NOMO-1 (cell line): ENCODE measurements at regions not wholly inside any gene's neighbourhood (a gene's known extent, or its start where the extent isn't known, plus 50 kb on each side); places are given as distances from the start of the nearest gene placed in this dataset.
A peak's percentile ranks its signal among the peaks of the same experiment; 100 is the strongest.
"Not testable (repeated sequence)": the region's sequence is repeated elsewhere in the genome, so short reads cannot be mapped to it uniquely, and the experiment has no call there.

Source experiments
- DNase-seq, 2 experiments: peaks; one replicate each; lab custom pipeline; 2025; ENCODE audit not compliant: unreplicated experiment in 2 of 2; lab: John Stamatoyannopoulos, UW

- peak in 1 of 2 experiments; percentile 1 for DNase-seq
These were observed 601.9 kb downstream of the HTR1B start for GRCh38 chr6:76861403-76861802.

- no peak for DNase-seq
These were observed 607.2 kb downstream of the HTR1B start for GRCh38 chr6:76856065-76856464.

DNA sequence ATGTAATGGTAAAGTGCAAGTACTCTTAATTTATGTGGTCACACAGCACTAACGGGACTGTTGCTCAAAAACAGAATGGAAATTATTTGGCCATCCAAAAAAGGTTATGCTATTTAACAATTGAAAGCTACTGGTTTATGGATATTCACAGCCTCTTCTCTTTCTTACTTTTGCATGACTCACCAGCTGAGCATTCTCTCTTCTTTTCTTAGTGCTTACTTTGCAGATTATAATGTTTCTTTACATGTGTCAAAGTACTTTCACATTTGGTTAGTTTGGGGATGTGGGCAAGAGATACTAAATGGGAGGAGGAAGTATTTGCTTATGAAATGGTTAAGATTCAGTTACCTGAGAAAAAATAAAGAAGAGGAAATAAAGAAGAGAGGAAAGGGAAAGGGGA, 610.5 kb downstream of the HTR1B start:
- no peak for DNase-seq

DNA sequence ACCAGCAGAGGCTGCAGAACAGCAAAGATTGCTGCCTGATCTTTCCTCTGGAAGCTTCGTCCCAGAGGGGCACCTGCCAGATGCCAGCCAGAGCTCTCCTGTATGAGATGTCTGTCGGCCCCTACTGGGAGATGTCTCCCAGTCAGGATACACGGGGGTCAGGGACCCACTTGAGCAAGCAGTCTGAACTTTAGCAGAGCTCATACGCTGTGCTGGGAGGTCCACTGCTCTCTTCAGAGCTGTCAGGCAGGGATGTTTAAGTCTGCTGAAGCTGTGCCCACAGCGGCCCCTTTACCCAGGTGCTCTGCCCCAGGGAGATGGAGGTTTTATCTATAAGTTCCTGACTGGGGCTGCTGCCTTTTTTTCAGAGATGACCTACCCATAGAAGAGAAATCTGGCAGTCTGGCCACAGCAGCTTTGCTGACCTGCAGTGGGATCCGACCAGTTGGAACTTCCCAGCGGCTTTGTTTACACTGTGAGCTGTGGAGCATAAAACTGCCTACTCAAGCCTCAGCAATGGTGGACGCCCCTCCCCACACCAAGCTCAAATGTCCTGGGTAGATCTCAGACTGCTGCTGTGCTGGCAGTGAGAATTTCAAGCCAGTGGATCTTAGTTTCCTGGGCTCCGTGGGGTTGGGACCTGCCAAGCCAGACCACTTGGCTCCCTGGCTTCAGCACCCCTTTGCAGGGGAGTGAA, 613.9 kb downstream of the HTR1B start:
- not testable (repeated sequence) for DNase-seq

DNA sequence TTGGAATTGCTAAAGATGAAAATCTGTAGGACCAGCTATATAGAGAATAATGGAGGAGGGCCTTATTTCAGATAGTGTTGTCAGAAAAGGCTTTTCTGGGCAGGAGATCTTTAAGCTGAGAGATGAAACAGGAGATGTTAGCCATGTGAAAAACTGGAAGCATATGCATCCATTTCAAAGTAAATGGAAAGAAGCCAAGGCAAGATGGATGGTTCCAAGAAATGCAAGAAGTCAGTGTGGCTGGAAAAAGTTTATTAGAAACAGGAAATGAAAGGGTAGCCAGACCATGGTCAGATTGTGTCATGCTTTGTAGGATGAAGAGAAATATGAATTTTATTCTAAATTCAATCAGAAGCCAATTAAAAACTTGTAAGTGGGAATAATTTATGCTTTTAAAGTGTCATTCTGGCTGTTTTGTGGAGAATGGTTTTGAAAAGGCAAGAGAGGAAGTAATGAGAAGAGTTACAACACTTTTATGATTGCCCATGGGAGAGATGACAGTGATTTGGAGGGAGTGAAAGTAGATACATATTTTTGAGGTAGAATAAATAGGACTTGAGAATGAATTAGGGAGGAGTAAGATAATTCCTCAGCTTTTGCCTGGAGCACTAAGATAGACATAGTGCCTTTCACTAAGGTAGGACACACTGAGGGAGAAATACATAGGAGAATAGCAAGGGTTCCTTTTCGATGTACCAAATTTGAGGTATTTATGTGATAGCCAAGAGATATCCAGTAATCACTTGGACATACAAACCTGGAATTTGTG, 620.1 kb downstream of the HTR1B start:
- DNase-seq: no peak

- DNase-seq: no peak
These were observed 622.4 kb downstream of the HTR1B start for GRCh38 chr6:76840865-76841264.

DNA sequence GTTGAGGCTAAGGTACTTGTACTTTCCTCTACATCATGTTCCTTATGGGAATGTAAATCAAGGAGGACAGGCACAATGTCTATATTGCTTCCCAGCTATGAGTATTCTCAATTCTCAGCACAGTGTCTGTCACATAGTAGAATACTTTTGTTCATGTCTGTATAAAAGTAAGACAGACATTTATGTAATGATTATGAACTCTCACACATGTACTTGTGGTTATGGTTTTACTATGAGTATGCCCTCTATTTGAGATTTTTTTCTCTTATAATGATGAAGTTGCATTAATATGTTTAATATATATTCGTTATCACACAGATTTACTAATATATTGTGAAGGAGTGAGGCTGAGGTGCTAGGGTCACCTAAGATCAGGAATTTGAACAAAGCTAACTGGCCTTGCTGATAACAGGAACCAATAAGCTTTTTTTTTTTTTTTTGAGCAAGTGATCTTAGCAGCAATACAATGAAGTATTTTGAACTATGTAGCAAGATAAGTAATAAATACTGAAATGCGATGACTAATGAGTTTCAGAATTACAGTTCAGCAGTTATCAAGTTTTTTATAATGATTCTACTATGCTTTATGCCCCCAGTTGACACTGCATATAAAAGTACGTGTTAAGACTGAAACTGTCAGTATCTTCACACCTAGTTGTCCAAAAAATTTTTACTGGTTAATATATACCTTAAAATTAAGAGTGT, 623.1 kb downstream of the HTR1B start:
- DNase-seq: no peak

DNA sequence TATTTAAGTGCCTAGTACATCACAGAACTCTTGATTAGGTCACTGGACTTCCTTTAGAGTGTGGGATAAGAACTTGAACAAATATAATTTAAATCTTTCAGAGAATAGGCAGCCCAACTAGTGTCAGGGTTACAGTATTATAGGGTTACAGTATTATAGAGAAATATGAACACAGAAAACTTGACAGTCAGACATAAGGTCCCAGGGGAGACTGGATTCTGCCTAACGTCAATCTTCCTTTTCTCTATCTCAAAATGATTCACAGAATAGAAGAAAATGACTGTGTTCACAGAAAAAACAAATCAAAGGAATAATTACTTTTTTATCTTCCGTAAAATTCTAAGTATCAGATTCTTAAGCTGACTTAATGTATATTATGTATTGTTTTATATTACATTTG, 623.8 kb downstream of the HTR1B start:
- DNase-seq: no peak

DNA sequence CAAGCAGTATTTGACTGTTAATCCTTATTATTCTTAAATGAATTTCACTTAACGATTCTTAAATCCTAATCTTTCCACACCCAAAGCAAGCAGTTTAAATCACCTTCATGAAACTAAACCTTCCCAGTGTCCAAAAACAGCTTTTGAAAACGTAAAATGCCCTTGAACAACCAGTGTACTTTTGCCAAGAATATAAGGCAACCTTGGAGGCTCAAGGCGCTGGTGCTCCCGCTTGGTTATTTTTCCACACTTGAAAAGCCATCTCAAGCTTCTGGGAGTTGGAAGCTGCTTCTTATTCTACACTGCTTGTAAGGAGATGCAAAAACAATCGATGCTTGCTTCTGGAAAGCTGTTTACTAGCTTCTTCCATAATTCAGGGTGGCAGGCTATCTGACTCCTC, 625.7 kb downstream of the HTR1B start:
- no peak for DNase-seq

DNA sequence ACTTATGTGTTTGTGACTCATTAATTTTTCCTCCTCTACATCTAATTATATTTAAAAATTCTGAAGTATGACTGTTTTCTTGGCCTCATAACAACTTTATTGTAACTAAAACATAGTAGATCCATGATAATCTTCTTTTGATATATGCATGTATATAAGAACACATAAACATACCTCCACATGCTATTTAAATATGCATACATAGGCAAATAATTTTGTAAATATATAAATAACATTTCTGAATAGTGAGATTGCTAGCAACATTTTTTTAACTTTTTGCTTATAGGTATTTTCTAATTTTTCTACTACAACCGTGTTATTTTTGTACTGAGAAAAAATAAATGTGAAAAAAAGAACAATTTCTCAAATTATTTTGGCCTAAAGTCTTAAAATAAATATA, 627.6 kb downstream of the HTR1B start:
- no peak for DNase-seq

- no peak for DNase-seq
These were observed 628.0 kb downstream of the HTR1B start for GRCh38 chr6:76835293-76835692.

GRCh38 chr6:76834399-76834798, 628.9 kb downstream of the HTR1B start:
- DNase-seq: no peak

- DNase-seq: no peak
These were observed 632.0 kb downstream of the HTR1B start for GRCh38 chr6:76831299-76831698.

GRCh38 chr6:76823578-76823977, 639.7 kb downstream of the HTR1B start:
- DNase-seq: not testable (repeated sequence)

GRCh38 chr6:76818451-76818850, 644.8 kb downstream of the HTR1B start:
- DNase-seq: no peak

GRCh38 chr6:76817429-76817828, 645.9 kb downstream of the HTR1B start:
- DNase-seq: no peak

GRCh38 chr6:76814496-76815458, 648.5 kb downstream of the HTR1B start:
- no peak for DNase-seq

DNA sequence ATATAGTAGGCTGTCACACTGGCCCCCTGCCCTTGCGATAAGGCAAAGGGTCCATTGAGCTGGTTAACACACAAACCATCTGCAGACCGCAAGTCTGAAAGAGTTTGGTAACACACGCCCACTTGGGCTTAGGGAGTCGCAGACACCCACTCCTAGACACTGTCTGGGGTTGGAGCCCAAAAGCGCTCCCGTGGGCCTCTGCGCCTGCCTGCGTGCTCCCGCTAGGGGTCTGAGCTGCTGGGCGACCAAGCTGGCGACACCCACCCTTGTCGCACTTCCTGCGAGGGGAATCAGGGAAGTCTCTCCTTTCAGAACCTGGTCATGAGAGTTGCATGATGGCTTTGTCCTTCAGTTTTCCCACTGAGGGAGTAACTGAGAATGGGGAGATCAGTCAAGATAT, 653.0 kb downstream of the HTR1B start:
- no peak for DNase-seq

DNA sequence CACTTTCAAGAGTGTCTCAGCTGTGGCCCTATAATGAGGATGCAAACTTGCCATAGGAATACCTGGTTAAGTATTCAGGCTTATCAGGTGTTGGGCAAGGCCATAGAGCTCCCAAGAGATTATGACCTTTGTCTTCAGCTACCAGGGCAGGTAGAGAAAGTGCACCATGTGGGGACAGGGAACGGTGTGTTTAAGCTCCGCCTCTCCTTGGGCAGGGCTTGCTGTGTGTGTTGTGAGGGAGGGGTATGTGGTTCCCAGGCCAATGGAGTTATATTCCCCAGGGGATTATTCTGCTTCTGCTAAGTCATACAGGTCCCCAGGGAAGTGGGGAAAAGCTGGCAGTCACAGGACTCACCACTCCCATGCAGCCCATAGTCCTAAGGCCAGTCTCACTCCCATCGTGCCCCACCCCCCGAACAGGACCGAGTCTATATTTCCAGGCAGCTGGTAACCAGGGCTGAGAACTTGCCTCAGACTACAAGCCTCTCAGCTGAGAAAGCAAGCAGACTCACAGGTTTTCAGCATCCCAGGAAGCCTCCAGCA, 660.2 kb downstream of the HTR1B start:
- no peak for DNase-seq

- DNase-seq: no peak
These were observed 670.9 kb downstream of the HTR1B start for GRCh38 chr6:76792394-76792793.
